Gastroesophageal sphincter (tissue), 3 donors: ENCODE measurements at regions not wholly inside any gene's neighbourhood (a gene's known extent, or its start where the extent isn't known, plus 50 kb on each side); places are given as distances from the start of the nearest gene placed in this dataset.

Experiments used
- CTCF ChIP-seq, 4 experiments: fragments of 200-600 bp in 2 of 4; fragments of 450-650 bp in 2 of 4; sonication (generic) in 1 of 4; IDR thresholded peaks; one replicate each; pipeline ENCODE4 v1.5.1; 2017 to 2019; ENCODE audit warnings: antibody characterized with exemption in 4 of 4, mild to moderate bottlenecking in 2 of 4, moderate library complexity in 2 of 4
- EP300 ChIP-seq: sonication (generic); formaldehyde crosslinking; IDR thresholded peaks from one replicate; pipeline ENCODE4 v1.6.1; 2017; ENCODE audit warnings: antibody characterized with exemption, mild to moderate bottlenecking
- POLR2A ChIP-seq, 2 donors: fragments of 450-650 bp; IDR thresholded peaks; one replicate each; pipeline ENCODE4 v1.6.1; 2017; ENCODE audit warnings: antibody characterized with exemption in 2 of 2, mild to moderate bottlenecking in 2 of 2, moderate library complexity in 1 of 2
- POLR2AphosphoS5 ChIP-seq: sonication (generic); formaldehyde crosslinking; IDR thresholded peaks from one replicate; pipeline ENCODE4 v1.6.1; 2017; ENCODE audit warnings: antibody characterized with exemption

GRCh38 chr6:155832596-155832995, 377.0 kb upstream of the NOX3 start:
- TF ChIP-seq CTCF (IDR thresholded peaks at IDR 0.05): no peak
- no peak for TF ChIP-seq EP300
- no peak for TF ChIP-seq POLR2A (IDR thresholded peaks at IDR 0.05)
- TF ChIP-seq POLR2AphosphoS5: no peak
